Hematopoietic multipotent progenitor cell treated with erythropoietin and hydrocortisone succinate and interleukin-3 and kit ligand, for 8 days (in vitro differentiated cells): ENCODE measurements at regions not wholly inside any gene's neighbourhood (a gene's known extent, or its start where the extent isn't known, plus 50 kb on each side); places are given as distances from the start of the nearest gene placed in this dataset.
A peak's percentile ranks its signal among the peaks of the same experiment; 100 is the strongest.

ENCODE experiments used
- DNase-seq: peaks from one replicate; pipeline ENCODE4 v3.0.0-alpha.2; 2015

DNA sequence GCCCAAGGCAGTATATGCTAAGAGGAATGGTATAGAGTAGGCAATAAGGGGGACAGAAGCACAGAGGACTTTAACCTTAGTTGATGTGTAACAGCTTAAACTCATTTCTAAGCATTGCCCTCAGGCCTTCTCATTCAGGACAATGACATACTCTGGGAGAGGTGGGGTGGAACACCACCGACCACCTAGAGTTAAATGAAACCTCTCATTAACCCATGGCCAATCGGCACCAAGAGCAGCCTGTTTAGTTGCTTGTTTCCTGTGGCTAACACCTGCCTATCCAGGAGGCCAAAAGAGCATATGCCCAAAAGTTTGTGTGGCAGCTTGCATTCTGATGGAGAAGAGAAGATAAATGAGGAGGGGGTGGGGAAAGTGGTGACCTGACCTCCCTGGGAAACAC is 50.0 kb downstream of the PABIR2 start:
- DNase-seq, result no peak

GRCh38 chrX:134746410-134746785 is 50.6 kb downstream of the PABIR2 start:
- DNase-seq, result no peak

GRCh38 chrX:134745636-134746409 is 51.2 kb downstream of the PABIR2 start:
- DNase-seq, result no peak

DNA sequence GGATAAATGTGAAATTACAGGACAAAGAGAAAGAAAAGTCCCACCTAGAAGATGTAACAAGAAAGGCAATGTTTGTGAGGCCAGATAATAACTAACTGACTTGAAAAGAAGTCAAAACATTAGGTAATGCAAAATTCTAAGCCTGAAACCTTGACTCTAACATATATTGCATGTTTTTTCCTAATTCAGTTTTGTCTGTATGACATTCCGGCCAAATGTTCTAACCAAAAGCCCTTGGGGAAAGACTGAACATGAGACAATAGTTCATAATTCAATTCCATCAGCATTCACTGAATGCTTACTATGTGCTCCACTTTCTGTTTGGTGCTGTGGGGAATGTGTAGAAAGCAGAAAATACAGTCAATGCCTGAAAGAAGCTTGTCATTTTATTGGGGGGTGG is 53.9 kb downstream of the PABIR2 start:
- DNase-seq, result no peak

- no peak for DNase-seq
Observed at GRCh38 chrX:134742573-134742972, 54.4 kb downstream of the PABIR2 start.

GRCh38 chrX:134741746-134742145 is 55.3 kb downstream of the PABIR2 start:
- no peak for DNase-seq

DNA sequence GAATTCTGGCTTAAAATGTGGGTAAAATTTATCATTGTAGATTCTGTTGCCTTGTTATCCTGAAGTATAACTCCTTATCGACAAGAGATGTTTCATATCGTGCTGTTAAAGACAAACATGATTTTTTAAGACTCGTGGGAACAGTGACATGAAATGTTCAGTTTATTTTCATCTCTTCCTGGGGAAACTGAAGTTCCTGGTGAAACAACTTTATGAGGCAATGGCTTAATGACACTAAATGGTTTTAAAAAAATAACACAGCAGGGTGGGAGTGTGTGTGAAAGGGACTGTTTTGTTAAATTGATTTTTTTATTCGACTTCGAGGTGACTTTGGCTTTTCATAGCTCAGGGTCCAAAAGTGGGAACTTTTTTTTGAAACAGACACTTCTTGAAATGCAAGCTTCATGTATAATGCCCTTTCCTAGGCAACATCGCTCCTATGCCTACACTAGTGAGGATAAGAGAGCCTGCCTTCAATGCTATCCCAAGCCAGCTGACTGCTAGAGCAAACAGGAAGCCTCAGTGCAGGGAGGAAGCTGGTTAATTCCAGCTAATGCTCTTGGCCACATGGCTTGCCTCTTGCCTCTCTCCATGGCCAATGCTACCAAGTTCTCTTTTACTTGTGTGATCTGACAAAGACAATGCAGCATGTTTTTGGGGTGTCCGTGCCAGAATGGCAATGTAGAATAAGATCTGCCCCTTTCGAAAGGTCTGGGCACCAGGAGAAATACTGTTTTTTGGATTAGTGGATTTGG is 57.8 kb downstream of the PABIR2 start:
- DNase-seq, result no peak

- DNase-seq, result no peak
Observed at GRCh38 chrX:134738445-134738844, 58.6 kb downstream of the PABIR2 start.

DNA sequence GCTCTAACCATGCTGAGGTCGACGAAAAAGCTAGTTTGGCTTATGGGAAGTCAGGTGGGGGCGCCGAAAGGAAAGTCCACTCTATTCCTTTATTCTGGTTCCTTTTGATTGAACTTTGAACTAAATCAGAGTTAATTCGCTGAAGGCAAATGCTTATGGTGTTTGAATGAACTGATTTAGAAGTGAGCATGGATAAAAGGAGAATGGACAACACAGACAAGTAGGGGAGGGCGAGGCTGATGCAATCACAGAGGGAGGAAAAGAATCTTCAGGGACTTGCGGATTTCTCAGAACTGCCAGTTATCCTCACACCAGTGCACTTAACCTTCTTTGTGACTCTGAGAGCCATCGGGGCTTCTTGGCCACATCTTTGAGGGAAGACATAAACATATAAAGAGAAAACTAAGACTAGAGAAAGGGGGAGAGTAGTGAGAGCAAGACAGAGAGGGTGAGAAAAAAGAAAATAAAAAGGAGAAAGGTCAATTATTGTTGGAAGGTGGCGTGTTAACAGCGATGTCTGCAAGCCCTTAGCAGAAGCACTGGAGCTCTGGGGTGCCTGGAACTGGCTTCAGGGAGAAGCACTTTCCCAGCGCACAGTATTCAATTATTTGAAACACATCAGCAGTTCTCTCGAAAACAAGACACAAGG is 59.2 kb downstream of the PABIR2 start:
- no peak for DNase-seq

DNA sequence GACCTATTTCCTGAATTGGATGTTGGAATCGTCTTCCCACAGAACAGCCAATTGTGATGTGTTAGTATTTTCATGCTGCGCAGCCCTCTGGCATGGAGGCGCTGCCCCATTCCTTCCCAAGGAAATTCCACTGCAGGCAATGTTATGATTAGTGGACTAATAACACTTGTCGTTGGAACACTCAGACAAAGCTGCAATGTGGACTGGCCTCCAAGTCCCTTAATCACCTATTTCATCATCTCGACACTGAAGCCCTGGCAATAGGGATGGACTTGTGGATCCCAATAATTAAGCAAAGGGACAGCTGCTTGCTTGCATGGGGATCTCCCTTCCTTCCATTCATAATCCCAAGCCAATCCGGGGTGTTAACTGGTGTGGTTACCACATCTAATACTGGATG is 59.9 kb downstream of the PABIR2 start:
- no peak for DNase-seq

DNA sequence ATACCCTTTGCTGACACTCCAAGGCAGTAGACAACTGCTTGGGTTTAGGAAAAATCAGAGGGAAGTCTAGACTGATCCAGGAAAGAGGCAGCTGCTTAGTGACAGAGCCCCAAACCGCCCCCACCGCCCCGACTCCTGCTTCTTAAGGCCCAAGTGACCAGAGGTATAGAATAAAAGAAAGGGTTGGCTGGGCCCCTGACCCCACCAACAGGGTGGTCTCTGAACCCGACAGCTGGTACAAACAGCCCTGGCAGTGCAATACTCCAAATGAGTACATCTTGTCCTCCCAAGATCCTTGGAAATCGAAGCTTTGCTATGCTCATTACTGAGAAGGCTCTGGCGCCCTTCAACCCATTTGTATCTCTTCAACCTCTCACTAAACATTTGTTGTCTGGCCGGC is 60.6 kb downstream of the PABIR2 start:
- no peak for DNase-seq

DNA sequence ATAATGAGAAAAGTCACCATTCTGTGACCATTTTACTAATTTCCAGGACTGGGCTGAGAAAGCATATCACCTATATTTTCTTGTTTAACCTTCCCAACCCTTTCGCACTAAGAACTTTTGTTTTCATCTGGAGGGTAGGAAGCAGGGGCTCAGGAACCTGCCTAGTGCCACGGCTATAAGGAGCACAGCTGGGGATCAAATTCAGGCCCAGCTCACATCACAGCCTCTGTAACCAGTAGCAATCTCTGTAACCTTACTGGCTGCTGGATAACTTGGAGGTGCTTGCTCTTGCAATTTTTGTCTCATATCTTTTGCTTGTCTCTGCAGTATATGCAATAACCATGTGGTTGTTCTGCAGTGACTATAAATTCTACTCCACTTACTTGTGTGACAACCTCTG is 62.0 kb downstream of the PABIR2 start:
- no peak for DNase-seq

GRCh38 chrX:134734466-134734952 is 62.5 kb downstream of the PABIR2 start:
- DNase-seq, result no peak

GRCh38 chrX:134733591-134733990 is 63.4 kb downstream of the PABIR2 start:
- DNase-seq, result no peak

GRCh38 chrX:134732676-134733075 is 64.3 kb downstream of the PABIR2 start:
- DNase-seq, result no peak

GRCh38 chrX:134732152-134732551 is 64.9 kb downstream of the PABIR2 start:
- DNase-seq, result no peak

- peak; percentile 4 for DNase-seq
Observed at GRCh38 chrX:134727363-134727762, 69.1 kb upstream of the PLAC1 start.

- no peak for DNase-seq
Observed at GRCh38 chrX:134725103-134725690, 66.9 kb upstream of the PLAC1 start.

DNA sequence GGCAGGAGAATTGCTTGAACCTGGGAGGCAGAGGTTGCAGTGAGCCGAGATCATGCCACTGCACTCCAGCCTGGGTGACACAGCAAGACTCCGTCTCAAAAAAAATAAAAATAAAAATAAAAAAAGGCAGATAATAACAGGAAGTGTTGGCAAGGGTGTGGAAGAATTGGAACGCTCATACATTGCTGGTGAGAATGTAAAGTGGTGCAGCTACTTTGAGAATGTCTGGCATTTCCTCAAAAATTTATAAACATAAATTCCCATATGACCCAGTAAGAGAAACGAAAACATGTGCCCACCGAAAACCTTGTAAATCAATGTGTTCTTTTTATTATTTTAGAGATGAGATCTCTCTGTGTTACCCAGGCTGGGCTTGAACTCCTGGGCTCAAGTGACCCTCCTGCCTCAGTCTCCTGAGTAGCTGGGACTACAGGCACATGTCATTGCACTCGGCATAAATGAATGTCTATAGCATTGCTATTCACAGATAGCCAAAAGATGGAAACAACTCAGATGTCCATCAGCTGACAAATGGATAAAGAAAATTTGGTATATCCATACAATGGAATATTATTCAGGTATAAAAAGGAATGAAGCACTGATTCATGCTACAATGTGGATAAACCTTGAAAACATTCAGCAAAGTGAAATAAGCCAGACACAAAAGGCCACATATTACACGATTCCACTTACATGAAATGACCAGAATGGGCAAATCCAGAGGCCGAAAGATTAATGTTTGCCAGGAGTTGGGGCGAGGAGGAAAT is 63.7 kb upstream of the PLAC1 start:
- DNase-seq, result no peak

GRCh38 chrX:134718966-134719317 is 60.7 kb upstream of the PLAC1 start:
- DNase-seq, result no peak

DNA sequence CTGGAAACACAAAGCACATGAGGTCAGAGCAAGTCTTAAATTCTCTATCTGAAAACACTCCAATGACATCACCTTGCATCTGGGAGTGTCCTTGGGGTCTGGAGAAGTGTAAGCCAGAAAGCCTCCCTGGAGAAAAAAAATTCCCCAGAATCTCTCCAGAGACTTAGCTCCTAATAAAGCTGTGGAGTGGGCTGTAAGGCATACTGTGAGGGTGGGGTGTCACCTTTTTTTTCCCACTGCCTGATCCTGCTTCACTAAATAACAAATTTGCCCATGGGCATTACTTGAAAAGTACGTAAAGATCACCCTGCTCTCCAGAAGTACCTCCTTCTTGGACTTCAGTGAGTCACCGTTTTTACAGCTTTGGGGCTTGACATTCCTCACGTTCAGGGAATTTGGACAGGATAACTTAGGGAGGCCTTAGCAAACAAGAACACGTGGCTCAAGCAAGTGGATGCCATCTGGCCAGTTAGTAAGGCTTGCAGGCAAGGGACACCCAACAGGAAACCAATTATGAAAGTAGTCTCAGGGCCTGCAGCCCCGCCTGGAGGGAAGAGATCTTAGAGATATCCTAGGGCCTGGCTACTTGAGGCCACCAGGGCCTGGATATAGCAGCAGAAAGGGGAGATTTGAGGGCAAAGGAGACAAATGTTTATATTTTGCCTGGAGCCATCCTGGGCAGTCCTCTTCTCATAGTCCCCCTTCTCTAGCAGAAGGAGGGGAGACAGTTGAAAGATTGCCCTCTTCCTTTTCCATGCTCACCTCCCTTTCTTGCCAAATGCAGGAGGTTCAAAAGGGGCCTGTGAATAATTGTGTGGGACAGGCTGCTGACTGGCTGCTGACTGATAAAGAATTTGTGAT is 60.1 kb upstream of the PLAC1 start:
- peak; percentile 10 for DNase-seq

- DNase-seq, result no peak
Observed at GRCh38 chrX:134717698-134718097, 59.4 kb upstream of the PLAC1 start.
